Urinary bladder (tissue), 3 donors: ENCODE measurements at regions not wholly inside any gene's neighbourhood (a gene's known extent, or its start where the extent isn't known, plus 50 kb on each side); places are given as distances from the start of the nearest gene placed in this dataset.

Experiments used
- DNase-seq: peaks from one replicate; pipeline ENCODE4 v3.0.0-alpha.2; 2015; ENCODE audit errors: extremely low spot score
- H3K27ac ChIP-seq: one replicate; pipeline ENCODE4 v1.5.1; 2013; ENCODE audit warnings: low read depth, mild to moderate bottlenecking, moderate library complexity
- H3K36me3 ChIP-seq: one replicate; pipeline ENCODE4 v1.6.1; 2013; ENCODE audit warnings: mild to moderate bottlenecking, moderate library complexity; ENCODE audit not compliant: insufficient read depth
- H3K4me1 ChIP-seq: one replicate; pipeline ENCODE4 v1.6.1; 2013; ENCODE audit warnings: mild to moderate bottlenecking, moderate library complexity; ENCODE audit not compliant: insufficient read depth
- H3K4me3 ChIP-seq: one replicate; pipeline ENCODE4 v1.5.1; 2013; ENCODE audit warnings: low read depth, low read length
- WGBS: extraction: QIAGEN DNeasy Blood & Tissue Kit; methylation state at CpG from one replicate; pipeline ENCODE4 v1.1.7; 2013; 5-methylcytosine and 5-hydroxymethylcytosine counted together
- donor health status: healthy with polysubstance abuse.
- donor health status: healthy.

DNA sequence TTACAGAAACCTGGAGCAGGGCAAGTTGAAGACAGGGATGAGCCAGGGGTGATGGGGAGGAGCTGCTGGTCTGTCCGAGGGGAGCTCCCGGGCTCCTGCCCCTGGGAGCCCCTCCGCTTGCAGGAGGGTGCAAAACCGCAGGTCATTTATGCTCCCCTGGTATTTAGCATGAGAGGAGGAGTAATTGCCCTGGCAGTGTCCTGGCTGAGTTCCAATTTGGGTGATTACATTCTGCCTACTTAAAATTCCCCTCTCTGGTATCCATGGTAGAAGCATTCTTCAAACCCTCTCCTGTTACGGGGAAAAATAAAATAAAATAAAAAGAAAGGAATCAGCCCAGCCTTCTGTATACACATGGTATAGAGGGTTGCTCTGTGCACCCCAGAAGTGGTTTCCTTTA is 61.7 kb upstream of the VRK1 start:
- WGBS = 51% methylated on average over 5 of the region's 5 CpGs

GRCh38 chr14:96736439-96736838 is 60.7 kb upstream of the VRK1 start:
- Histone ChIP-seq H3K36me3 (no peaks in the 10 kb centered on the region), H3K27ac (no peak overlapping the region), H3K4me1 (no peaks in the 10 kb centered on the region), H3K4me3 (no peak overlapping the region)
- 24% methylated on average over 12 of the region's 12 CpGs for WGBS
- no peak for DNase-seq

More for the DNA sequence above, 61.7 kb upstream of the VRK1 start:
- no peaks in the 10 kb centered on the region for H3K4me1 ChIP-seq
- no peaks in the 10 kb centered on the region for H3K36me3 ChIP-seq
- no peak for DNase-seq
- H3K27ac ChIP-seq = no peak overlapping the region
- no peak overlapping the region for H3K4me3 ChIP-seq

GRCh38 chr14:96737881-96738280 is 59.3 kb upstream of the VRK1 start:
- 48% methylated on average over 7 of the region's 7 CpGs for WGBS
- H3K27ac ChIP-seq = no peak overlapping the region
- DNase-seq = no peak
- H3K4me1 ChIP-seq = peaks cover 2% of the 10 kb centered on the region
- no peak overlapping the region for H3K4me3 ChIP-seq
- H3K36me3 ChIP-seq = no peaks in the 10 kb centered on the region

- Histone ChIP-seq H3K4me3 (no peak overlapping the region), H3K36me3 (no peaks in the 10 kb centered on the region), H3K27ac (no peak overlapping the region), H3K4me1 (peaks cover 2% of the 10 kb centered on the region)
- WGBS = 54% methylated on average over 14 of the region's 14 CpGs
- no peak for DNase-seq
Measured at GRCh38 chr14:96739200-96739910, 57.8 kb upstream of the VRK1 start.

- H3K4me3 ChIP-seq = peak overlapping the region; percentile 20
- WGBS = 4% methylated on average over 62 of the region's 62 CpGs
- DNase-seq = no peak
- H3K27ac ChIP-seq = no peak overlapping the region
- H3K36me3 ChIP-seq = no peaks in the 10 kb centered on the region
- peaks cover 2% of the 10 kb centered on the region for H3K4me1 ChIP-seq
Measured at GRCh38 chr14:96741151-96741977, 55.8 kb upstream of the VRK1 start.

GRCh38 chr14:96744262-96744661 is 52.9 kb upstream of the VRK1 start:
- DNase-seq = no peak
- H3K27ac ChIP-seq = no peak overlapping the region
- peaks cover 2% of the 10 kb centered on the region for H3K4me1 ChIP-seq
- 71% methylated on average over 7 of the region's 7 CpGs for WGBS
- H3K36me3 ChIP-seq = no peaks in the 10 kb centered on the region
- H3K4me3 ChIP-seq = no peak overlapping the region

- H3K4me3 ChIP-seq = no peak overlapping the region
- no peak for DNase-seq
- peaks cover 2% of the 10 kb centered on the region for H3K4me1 ChIP-seq
- no peaks in the 10 kb centered on the region for H3K36me3 ChIP-seq
- H3K27ac ChIP-seq = no peak overlapping the region
- 83% methylated on average over 4 of the region's 4 CpGs for whole genome bisulfite sequencing
Measured at GRCh38 chr14:96745500-96746051, 51.6 kb upstream of the VRK1 start.

- WGBS = 57% methylated on average over 3 of the region's 3 CpGs
- H3K4me3 ChIP-seq = no peak overlapping the region
- DNase-seq = no peak
- H3K36me3 ChIP-seq = no peaks in the 10 kb centered on the region
- H3K27ac ChIP-seq = no peak overlapping the region
- peaks cover 2% of the 10 kb centered on the region for H3K4me1 ChIP-seq
Measured at GRCh38 chr14:96746101-96746500, 51.1 kb upstream of the VRK1 start.

DNA sequence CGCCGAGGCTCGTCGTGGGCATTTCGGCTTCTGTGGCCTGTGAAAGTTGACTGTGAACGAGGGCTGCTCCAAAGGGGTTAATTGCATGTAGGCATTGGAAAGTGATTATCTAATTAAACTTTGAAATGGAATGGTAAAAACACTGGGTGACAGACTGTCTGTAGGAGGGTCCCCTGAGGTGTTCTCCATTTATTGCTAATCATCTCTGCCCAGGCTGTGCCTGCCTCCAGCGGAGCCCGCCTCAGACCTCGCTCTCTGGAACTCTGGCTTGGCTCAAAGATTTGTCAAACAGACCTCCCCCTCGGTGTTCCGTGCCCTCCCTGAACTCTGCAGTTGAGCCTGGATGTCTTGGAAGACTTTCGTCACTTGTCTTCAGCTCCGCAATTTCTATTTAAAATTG is 50.2 kb upstream of the VRK1 start:
- Histone ChIP-seq H3K4me3 (no peak overlapping the region), H3K36me3 (no peaks in the 10 kb centered on the region), H3K4me1 (no peaks in the 10 kb centered on the region), H3K27ac (no peak overlapping the region)
- no peak for DNase-seq
- WGBS = 67% methylated on average over 13 of the region's 13 CpGs
